Endometrium (tissue), 2 donors: ENCODE measurements at regions not wholly inside any gene's neighbourhood (a gene's known extent, or its start where the extent isn't known, plus 50 kb on each side); places are given as distances from the start of the nearest gene placed in this dataset.
A peak's percentile ranks its signal among the peaks of the same experiment; 100 is the strongest.
"Not testable (repeated sequence)": the region's sequence is repeated elsewhere in the genome, so short reads cannot be mapped to it uniquely, and the experiment has no call there.

Experiments
- FAIRE-seq: peaks from 2 replicates; lab custom pipeline; 2012; peaks lifted over from hg19 to GRCh38; lab: Jason Lieb, UNC
- donor health status: control.
- donor health status: control.

DNA sequence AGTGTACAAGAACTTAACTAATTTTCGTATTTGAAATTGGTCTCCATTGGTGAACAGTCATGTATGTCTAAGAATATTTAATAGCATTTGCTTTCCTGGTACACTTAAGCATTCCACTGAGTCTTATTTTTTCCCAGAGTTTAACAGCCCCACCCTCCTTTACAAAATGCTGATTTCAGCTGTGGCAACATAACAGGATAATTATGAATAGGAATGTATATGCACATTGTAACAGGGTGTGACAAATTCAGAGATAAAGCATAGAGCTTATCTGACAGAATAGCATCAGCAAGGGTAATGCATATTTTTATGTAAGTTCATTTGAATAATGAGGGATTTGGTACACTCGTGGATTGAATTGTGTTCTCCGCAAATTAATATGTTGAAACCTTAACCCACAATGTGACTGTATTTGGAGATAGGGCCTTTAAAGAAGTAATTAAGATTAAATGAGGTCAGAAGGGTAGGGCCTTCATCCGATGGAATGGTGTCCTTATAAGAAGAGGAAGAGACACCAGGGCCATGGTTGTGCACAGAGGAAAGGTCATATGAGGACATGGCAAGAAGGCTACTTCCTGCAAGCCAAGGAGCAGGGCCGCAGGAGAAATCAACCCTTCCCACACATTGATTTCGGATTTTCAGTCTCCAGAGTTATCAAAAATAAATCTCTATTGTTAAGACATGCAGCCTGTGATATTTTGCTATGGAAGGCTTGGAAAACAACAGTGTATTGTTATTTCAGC, 439.7 kb upstream of the CDH20 start:
- FAIRE-seq, result no peak

- no peak for FAIRE-seq
Measured at GRCh38 chr18:60894254-60894945, 438.8 kb upstream of the CDH20 start.

DNA sequence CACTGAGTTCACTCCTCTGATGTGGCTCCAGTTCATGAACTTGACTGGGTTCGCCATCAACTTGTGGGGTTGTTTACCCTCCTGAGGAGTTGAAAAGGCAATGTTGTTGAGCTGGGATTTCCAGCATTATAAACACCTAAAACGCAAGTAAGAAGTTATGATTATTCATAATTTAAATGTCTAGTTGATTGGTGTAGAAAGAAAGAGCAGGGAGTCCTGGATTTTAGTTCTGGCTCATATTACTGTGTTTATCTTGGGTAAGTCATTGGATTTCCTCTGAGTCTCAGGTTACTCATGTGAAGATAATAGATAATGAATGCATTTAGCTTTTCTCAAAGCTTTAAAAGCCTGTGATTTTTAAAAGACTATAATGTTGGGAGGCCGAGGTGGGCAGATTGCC, 438.0 kb upstream of the CDH20 start:
- no peak for FAIRE-seq

GRCh38 chr18:60898111-60898510, 435.1 kb upstream of the CDH20 start:
- FAIRE-seq, result no peak

GRCh38 chr18:60905699-60906098, 427.5 kb upstream of the CDH20 start:
- FAIRE-seq, result no peak

GRCh38 chr18:60910534-60910933, 422.7 kb upstream of the CDH20 start:
- FAIRE-seq, result no peak

GRCh38 chr18:60911504-60911903, 421.7 kb upstream of the CDH20 start:
- no peak for FAIRE-seq

- FAIRE-seq, result peak; percentile 86
Measured at GRCh38 chr18:60915160-60915559, 418.1 kb upstream of the CDH20 start.

DNA sequence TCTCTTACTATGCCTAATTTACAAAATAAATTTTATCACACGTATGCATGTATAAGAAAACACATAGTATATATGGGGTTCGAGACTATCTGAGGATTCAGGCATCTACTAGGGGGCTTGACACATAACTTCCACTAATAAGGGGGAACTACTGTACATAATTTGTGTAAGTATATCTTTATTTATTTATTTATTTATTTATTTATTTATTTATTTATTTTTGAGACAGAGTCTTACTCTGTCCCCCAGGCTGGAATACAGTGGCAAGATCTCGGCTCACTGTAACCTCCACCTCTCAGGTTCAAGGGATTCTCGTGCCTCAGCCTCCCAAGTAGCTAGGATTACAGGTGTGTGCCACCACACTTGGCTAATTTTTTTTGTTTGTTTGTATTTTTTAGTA, 414.4 kb upstream of the CDH20 start:
- FAIRE-seq, result not testable (repeated sequence)

DNA sequence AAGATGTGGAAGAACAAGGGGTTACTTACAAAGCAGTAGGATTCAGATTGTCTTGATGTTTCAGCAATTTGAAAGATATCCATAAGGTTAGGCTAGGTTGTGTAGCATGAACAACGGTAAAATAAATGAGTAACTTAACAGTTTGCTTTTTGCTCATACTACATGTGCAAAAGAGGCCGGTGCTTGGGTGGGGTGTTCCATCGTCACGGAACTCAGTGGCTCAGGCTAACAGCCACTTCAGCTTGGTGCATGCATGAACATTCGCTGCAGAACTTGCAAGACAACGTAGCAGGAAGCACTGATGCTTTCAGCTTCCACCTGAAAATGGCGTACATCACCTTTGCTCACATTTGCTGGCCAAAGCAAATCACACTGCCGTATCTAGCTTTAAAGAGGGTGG, 407.3 kb upstream of the CDH20 start:
- FAIRE-seq, result no peak

- FAIRE-seq, result no peak
Measured at GRCh38 chr18:60929966-60930365, 403.3 kb upstream of the CDH20 start.

DNA sequence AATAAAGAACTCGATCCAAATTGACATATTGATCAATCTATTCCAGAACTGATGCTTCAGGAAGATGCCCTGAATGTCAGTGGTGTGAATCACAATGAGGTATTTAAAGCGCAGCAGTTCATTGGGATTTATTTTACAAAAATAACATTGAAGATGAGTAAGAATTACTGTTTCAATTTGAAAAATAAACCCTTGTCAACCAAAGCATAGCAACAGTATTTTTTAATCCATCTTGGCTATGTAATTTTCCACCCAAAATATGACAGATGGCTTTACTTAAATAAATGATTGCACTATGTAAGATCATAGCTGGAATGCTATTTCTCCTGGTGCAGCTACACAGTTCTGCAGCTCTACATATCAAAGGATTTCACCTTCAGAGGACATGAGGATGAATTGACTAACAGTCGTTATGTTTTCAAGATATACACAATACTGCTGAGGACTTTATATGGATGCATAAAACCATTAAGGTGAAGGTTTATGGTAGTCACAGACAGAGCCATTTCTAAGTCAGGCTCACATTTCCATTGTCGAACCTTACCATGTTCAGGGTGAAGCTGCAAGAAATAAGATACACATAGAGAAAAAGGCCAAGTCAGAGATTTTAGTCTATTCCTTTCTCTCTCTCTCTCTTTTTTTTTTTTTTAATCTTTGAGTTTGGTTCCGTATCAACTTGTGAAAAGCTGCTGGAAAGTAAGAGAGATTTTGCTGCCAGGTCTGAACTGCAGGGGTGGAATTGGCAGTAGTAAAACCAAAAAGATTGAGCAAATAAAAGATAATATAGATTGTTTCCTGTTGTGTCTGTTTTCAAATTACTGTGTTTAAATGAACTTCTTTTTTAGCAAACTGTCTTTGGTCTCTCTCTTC, 398.0 kb upstream of the CDH20 start:
- FAIRE-seq, result no peak

DNA sequence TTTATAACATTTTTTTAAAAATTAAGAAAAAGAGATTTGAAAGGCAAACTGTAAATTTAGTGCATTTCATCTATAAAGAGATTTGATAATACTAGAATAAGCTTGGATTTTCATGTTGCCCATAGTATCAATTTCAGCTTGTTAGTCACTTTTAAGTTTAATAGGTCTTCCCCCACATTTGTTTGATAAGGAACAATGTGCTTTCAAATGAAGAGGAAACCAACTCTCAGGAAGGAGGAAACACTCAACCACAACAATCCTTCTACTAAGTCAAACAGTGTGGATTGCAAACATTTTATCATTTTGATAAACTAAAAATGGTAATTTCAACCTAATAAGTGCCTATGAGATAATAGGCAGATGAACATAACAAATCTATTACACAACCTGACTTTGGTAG, 397.1 kb upstream of the CDH20 start:
- FAIRE-seq, result no peak

- no peak for FAIRE-seq
Measured at GRCh38 chr18:60943297-60943696, 389.9 kb upstream of the CDH20 start.

- no peak for FAIRE-seq
Measured at GRCh38 chr18:60950634-60951033, 382.6 kb upstream of the CDH20 start.

DNA sequence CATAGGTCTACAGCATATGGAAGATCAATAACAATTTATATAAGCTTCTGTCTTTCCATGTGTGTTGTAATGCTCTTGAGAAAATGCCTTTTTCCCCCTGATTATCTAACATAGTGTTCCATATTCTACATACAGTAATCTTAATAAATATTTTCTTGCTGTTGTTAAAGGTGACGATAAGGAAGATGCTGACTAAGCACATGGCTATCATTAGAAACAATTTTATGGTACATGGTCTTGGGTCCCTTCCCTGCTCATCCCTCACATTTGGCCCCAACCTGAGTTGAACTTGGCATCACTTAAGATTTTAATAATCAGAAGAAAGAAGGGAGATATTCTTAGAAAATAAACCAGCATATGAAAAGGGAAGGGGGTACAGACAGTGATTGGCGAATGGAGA, 382.1 kb upstream of the CDH20 start:
- no peak for FAIRE-seq

DNA sequence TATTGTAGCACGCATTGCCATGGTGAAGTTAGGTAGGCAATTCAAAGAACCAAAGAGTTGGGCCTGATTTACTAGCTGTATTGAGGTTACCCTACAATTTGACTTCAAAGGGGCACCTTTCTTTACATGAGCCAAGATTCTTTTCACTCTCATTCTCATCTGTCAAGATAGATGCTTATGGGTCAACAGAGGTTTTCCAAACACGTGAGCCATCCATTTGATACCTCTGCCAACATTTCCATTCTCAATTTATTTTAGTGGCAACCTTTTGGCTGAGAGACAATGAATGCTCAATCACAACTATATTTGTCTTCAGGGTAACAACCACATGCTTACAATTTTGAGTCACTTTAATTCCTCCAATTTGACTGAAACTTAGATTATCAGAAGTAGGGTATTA, 370.6 kb upstream of the CDH20 start:
- no peak for FAIRE-seq

GRCh38 chr18:60965856-60966255, 367.4 kb upstream of the CDH20 start:
- no peak for FAIRE-seq

- FAIRE-seq, result peak; percentile 41
Measured at GRCh38 chr18:60966876-60967275, 366.4 kb upstream of the CDH20 start.

GRCh38 chr18:60975420-60975819, 357.8 kb upstream of the CDH20 start:
- no peak for FAIRE-seq

GRCh38 chr18:60976976-60977375, 356.3 kb upstream of the CDH20 start:
- FAIRE-seq, result no peak

GRCh38 chr18:60978338-60978737, 354.9 kb upstream of the CDH20 start:
- no peak for FAIRE-seq

GRCh38 chr18:60980422-60981005, 352.7 kb upstream of the CDH20 start:
- FAIRE-seq, result no peak
